ENCODE measurements at regions not wholly inside any gene's neighbourhood (a gene's known extent, or its start where the extent isn't known, plus 50 kb on each side); places are given as distances from the start of the nearest gene placed in this dataset.
A peak's percentile ranks its signal among the peaks of the same experiment; 100 is the strongest.

DNA sequence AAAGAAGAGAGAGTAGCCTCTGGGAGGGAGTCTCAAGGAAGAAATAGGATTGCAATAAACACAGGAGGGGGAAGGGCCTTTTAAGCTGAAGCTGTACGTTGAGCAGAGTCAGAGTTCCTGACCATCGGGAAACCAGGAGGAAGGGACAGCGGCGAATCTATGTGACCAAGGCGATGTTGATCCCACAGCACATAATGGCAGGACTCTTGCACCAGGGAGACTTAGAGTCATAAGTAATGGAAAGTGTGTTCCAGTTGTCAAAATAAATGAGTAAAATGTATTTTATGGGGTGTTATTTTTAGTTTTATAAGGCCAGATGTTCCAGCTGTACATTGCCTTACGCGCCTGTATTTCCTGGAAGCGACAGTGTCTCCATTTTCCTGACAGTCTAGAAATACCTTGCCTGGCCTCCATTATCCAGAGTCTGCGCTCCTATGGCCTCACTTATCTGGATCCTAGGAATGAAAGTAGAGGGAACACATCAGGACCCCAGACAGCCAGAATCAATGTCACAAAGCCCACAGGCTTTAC, 152.8 kb upstream of the COPS8 start:
- DNase-seq (ENCODE audit: low spot score) = no peak

- no peak for DNase-seq (ENCODE audit: low spot score)
Measured at GRCh38 chr2:236934166-236934565, 151.5 kb upstream of the COPS8 start.

GRCh38 chr2:236934656-236935055, 151.0 kb upstream of the COPS8 start:
- no peak for DNase-seq (ENCODE audit: low spot score)

GRCh38 chr2:236935083-236935482, 150.6 kb upstream of the COPS8 start:
- DNase-seq (ENCODE audit: low spot score) = no peak

GRCh38 chr2:236935631-236936445, 149.9 kb upstream of the COPS8 start:
- DNase-seq (ENCODE audit: low spot score) = no peak

- no peak for DNase-seq (ENCODE audit: low spot score)
Measured at GRCh38 chr2:236936446-236936940, 149.2 kb upstream of the COPS8 start.

GRCh38 chr2:236938126-236938525, 147.6 kb upstream of the COPS8 start:
- no peak for DNase-seq (ENCODE audit: low spot score)

DNA sequence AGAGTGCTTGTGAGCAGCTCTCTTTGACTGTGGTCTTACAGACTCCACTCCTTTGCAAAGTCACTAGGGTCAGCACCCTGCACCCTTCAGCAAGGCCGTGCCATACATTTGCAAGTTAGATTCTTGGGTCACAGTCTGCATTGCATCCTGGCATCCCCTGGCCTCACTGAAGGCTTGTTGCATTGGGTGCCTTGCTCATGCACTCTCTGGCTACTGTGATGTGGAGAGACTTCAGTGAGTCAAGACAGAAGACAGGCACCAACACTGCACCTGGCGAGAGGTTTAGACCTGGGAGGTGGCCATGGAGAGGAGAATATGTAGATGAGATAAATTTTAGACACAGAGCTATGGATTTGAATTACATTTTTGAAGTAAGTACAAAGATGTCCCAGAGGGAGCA, 146.4 kb upstream of the COPS8 start:
- no peak for DNase-seq (ENCODE audit: low spot score)

DNA sequence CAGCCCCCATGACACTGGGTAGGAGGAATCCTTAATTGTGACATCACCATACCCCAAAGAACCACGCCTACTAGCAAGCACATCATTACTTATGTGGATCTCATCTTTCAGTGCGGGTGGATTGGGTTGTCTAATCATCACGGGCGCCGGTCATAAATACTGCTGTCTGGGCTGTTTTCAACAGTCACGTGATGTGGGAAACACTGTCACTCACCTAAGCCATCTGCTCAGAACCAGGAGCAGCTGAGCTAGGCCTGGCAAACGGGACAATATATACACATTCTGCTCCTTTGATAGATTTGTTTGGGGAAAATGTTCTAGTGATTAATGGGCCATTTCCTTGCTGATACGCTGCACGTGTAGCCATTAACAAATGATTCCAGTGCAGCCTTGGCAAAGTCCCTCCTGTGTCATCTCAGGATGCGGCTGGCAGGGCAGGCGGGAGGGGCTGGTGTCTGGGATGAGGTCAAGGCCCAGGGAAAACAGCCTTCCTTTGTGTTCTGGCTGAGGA, 145.9 kb upstream of the COPS8 start:
- peak; percentile 68 for DNase-seq (ENCODE audit: low spot score)

DNA sequence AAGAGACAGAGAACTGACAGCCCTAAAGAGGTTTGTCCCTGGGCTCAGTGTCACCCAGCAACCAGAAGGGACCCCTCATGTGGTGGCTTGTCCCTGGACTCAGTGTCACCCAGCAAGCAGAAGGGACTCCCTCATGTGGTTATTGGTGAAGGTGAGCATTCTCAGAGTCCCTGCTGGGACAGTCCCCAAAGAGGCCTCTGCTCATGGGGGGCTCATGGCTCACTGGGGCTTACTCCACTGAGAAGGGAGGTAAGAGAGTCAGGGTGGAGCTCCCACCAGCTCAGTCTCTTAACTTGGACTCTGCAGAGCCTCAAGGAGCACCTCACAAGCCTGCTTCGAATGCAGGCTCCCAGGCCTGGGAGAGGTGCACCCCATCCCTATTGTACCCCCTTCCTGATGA, 145.2 kb upstream of the COPS8 start:
- DNase-seq (ENCODE audit: low spot score) = no peak

DNA sequence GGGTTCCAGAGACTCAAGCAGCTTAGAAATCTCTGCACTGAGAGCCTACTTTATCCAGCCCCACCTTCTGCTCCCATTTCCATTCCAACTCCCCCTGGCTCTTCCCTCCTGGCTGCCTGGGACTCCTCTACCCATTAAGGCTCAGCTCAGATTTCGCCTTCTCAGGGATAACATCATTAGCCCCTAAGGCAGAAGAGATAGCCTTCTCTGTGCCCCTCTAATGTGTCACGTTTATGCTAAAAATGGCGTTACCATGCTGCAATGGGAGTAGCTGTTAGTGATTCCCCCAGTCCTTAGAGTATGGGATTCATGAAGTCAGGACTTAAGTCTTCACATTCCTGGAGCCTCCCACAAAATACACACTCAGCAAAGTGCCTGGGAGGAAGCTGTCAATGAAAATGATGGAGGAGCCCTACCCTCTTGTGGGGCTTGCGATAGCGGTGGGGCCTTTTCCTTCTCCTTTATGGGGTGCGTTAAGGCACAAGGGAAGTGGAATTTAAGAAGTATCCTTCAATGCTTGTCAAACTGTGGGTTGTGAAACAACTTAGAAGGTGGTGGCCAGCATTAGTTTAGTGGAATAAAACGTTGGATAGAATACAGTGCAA, 144.7 kb upstream of the COPS8 start:
- no peak for DNase-seq (ENCODE audit: low spot score)

DNA sequence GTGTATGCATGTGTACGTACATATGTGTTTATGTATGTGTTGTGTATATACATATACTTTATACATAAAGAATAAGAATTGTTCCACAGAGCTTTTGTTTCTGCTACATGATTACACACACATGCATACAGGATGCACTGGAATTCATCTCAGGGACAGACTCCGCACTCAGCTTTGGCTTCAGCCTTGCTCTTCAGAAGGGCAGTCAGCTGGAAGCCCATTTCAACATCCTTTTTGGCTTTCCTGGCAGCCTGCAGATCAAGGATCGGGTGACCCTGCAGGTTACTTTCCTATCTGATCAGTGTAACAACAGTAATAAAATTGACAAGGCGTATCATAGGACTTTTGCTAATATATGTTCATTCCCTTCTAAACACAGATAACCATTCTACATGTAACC, 144.1 kb upstream of the COPS8 start:
- DNase-seq (ENCODE audit: low spot score) = no peak

DNA sequence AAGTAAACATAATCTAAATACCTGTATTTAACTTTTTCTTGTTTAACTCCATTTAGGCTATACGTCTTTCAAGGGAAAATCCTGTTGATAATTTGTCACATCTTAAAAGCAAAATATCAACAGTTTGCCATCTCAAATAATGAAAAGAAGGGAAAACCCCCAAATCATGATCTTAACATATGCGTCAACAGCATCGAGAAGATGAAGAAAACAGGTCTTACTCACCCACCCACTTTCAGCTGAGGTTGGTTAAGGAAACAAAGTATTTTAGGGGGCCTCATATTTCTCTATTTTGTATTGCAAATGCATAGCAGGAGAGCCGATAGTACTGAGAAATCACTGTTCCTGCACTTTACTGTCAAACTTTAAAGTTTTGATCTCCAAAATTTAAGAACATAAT, 143.1 kb upstream of the COPS8 start:
- no peak for DNase-seq (ENCODE audit: low spot score)

GRCh38 chr2:236943068-236943467, 142.6 kb upstream of the COPS8 start:
- DNase-seq (ENCODE audit: low spot score) = no peak

DNA sequence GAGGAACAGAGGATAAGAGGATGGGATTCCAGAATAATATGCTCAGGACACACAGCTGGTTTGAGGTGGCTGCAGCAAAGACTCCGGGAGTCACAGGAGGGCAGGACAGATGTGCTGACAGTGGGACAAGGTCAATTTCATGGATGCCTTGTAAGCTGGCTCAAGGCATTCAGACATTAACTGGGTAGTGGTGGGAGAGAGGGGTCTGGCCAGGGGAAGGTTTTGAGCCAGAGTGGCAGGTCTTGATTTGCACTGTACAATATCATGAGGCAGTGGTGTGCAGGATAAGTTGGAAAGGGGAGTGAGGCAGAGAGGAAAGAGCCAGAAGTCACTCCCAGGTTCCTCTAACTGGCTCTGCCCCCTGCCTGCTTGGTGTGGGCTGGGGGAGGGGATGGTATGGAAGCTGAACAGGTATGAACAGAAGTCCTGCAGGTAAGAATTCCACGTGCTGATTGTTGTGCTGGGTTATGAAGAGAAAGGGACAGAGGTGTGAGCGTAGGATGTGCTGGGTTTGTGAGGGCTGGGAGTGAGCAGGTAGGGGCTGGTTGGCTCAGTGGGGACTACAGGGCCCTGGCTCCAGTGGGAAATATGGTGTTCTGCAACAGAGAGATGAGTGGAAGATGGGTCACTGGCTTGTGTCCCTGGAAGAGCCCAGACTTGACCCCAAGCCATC, 141.7 kb upstream of the COPS8 start:
- DNase-seq (ENCODE audit: low spot score) = no peak

GRCh38 chr2:236944561-236944960, 141.1 kb upstream of the COPS8 start:
- no peak for DNase-seq (ENCODE audit: low spot score)

- no peak for DNase-seq (ENCODE audit: low spot score)
Measured at GRCh38 chr2:236945431-236946016, 140.2 kb upstream of the COPS8 start.

- no peak for DNase-seq (ENCODE audit: low spot score)
Measured at GRCh38 chr2:236946871-236947270, 138.8 kb upstream of the COPS8 start.

- DNase-seq (ENCODE audit: low spot score) = no peak
Measured at GRCh38 chr2:236947294-236947693, 138.4 kb upstream of the COPS8 start.

DNA sequence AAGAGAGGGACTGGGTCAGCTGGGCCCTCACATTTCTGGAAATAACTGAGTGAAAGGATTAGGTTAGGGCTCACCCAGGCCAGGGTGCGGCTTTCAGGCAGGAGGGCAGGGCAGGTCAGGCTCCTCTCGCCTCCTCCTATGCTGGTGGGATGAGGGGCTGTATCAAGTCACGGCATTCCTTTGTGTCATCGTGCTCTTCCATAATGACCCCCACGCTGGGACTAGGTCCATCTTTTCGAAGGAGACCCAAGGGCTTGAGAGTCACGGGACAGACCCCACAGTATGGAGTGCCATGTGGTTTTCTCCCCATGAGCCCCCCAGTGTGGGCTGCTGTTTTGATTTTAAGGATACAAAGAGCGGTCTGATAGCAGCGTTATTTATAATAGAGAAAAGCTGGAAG, 137.8 kb upstream of the COPS8 start:
- no peak for DNase-seq (ENCODE audit: low spot score)

DNA sequence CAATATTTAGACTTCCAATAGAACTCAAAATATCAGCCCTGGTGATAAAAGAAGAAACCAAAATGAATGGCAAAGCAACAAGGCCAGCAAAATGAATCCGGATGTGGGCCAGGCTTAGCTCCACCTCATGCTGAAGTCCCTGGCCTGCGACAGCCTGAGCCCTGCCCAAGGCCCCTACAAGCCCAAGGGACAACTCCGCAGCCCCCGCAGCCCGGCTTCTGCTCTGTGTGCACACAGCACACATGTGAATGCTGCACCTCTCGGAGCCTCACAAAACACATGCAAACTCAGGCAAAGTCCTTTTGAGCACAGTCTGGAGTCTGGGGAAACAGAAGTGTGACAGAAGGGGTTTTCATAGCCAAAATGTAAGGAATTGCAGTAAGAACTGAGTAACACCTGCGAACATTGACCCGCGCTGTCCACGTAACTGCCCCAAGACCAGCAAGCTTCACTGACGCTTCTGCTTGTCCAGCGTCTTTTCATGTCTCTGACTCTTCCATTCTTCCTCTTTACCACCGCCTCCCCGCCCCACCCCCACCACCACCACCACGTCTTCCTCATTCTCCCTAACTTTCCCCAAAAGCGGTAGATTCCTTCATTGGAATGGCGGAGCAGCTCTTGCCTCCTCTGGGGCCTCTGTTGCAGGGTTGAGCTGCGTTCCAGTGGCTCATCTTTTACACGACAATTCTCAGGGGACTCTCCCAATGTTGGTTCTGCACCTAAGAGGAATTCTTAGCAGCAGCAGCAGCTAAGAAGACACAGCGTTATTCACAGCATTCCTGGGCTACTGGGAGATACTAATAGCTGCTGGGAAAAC, 136.4 kb upstream of the COPS8 start:
- no peak for DNase-seq (ENCODE audit: low spot score)

All from cerebellar cortex (tissue), 1 donor.